Mucosa of descending colon (tissue), 3 donors: ENCODE measurements at regions not wholly inside any gene's neighbourhood (a gene's known extent, or its start where the extent isn't known, plus 50 kb on each side); places are given as distances from the start of the nearest gene placed in this dataset.

ENCODE experiments used
- ATAC-seq: fragments of 200-7000 bp; cut with Tn5 transposase; one replicate; pipeline ENCODE4 v1.9.1; 2020; ENCODE audit warnings: mild to moderate bottlenecking, moderate library complexity
- DNase-seq, 3 donors: peaks; one replicate each; pipeline ENCODE4 v3.0.0-alpha.2; 2020
- H3K36me3 ChIP-seq: fragments of 200-600 bp; one replicate; pipeline ENCODE4 v1.8.0; 2021; ENCODE audit warnings: low read depth, mild to moderate bottlenecking
- H3K4me1 ChIP-seq: fragments of 200-600 bp; one replicate; pipeline ENCODE4 v1.8.0; 2021; ENCODE audit warnings: low read depth, mild to moderate bottlenecking
- H3K4me3 ChIP-seq: fragments of 200-600 bp; one replicate; pipeline ENCODE4 v1.8.0; 2021; ENCODE audit warnings: mild to moderate bottlenecking
- H3K9me3 ChIP-seq: fragments of 200-600 bp; one replicate; pipeline ENCODE4 v1.8.0; 2021; ENCODE audit warnings: mild to moderate bottlenecking
- intact Hi-C, 2 donors: fragments of 100-400 bp; cut with DNase I in 1 of 2; cut with micrococcal nuclease in 1 of 2; formaldehyde crosslinking; loops; one replicate each; pipeline versions ENCODE4 v1.11.0 to v1.11.1; 2022; cut with DNase I, micrococcal nuclease
- TF ChIP-seq, protein P1 (sequence below): fragments of 200-600 bp; IDR thresholded peaks from one replicate; pipeline ENCODE4 v1.8.0; 2022; ENCODE audit warnings: antibody characterized with exemption, mild to moderate bottlenecking
- donor health status: DM: no; HTN: no; CAD: no; lungs with moderate emphysema.
- donor health status: DM: no; HTN: no; CAD: no.
- donor health status: DM: no; HTN: yes; CAD: no.

GRCh38 chr7:149566103-149566502 is 68.5 kb upstream of the ZNF746 start:
- no peak overlapping the region for H3K4me3 ChIP-seq
- TF ChIP-seq, protein P1, sequence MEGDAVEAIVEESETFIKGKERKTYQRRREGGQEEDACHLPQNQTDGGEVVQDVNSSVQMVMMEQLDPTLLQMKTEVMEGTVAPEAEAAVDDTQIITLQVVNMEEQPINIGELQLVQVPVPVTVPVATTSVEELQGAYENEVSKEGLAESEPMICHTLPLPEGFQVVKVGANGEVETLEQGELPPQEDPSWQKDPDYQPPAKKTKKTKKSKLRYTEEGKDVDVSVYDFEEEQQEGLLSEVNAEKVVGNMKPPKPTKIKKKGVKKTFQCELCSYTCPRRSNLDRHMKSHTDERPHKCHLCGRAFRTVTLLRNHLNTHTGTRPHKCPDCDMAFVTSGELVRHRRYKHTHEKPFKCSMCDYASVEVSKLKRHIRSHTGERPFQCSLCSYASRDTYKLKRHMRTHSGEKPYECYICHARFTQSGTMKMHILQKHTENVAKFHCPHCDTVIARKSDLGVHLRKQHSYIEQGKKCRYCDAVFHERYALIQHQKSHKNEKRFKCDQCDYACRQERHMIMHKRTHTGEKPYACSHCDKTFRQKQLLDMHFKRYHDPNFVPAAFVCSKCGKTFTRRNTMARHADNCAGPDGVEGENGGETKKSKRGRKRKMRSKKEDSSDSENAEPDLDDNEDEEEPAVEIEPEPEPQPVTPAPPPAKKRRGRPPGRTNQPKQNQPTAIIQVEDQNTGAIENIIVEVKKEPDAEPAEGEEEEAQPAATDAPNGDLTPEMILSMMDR: no peak
- peaks cover 25% of the 10 kb centered on the region for H3K9me3 ChIP-seq
- H3K4me1 ChIP-seq: no peaks in the 10 kb centered on the region
- H3K36me3 ChIP-seq: no peaks in the 10 kb centered on the region
- ATAC-seq: no peak
- DNase-seq: no peak
- intact Hi-C loops: no loop called here

DNA sequence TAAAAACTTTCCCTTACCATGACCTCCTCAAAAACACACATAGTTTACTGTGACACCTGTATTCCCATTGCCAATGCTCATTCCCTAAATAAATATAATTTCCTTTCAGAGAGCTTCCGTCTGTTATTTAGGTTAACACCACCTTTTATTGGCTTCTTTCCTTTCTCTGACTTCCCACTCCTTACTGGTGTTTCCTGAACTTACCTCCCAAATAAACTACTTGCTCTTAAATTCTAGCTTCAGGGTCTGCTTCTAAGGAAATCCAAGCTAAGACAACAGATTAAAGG is 67.4 kb upstream of the ZNF746 start:
- Histone ChIP-seq H3K4me1 (no peaks in the 10 kb centered on the region), H3K9me3 (peaks cover 15% of the 10 kb centered on the region), H3K4me3 (no peak overlapping the region), H3K36me3 (no peaks in the 10 kb centered on the region)
- intact Hi-C loops: no loop called here
- peak; percentile 81 for ATAC-seq
- TF ChIP-seq, protein P1: no peak
- no peak for DNase-seq

DNA sequence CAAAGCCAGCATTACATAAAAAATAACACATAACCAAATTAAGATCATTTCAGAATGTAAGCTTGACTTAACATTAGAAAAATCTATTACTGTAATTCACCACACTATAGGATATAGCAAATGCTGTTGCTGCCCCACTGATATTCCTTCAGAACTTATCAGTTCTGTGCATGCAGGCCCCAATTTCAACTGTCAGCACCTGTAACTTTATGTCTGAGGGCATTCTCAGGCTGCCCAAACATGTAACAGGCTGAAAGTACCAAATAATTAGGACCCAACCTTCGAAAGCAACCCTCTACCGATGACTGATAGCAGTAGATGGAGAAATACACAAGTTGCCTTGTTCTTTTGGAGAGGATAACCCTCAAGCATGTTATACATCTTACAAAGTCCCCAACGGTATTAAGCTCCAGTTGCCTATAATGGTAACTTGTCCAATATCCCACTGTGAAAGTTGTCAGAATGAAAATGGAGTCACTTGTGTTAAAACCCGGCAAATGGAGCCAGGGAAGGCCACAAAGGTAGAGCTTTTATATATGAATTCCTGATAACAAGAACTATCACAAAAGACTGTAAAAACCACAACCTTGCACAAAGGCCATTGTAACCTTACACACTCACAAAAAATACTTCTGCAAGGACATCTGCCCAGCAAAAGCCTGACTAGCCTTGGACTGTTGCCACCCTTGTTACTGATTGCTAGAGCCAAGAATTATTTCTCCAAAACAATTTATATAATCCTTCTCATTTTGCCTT is 66.9 kb upstream of the ZNF746 start:
- Histone ChIP-seq H3K9me3 (peaks cover 10% of the 10 kb centered on the region), H3K36me3 (no peaks in the 10 kb centered on the region), H3K4me3 (no peak overlapping the region), H3K4me1 (no peaks in the 10 kb centered on the region)
- TF ChIP-seq, protein P1: no peak
- intact Hi-C loops: no loop called here
- DNase-seq: peak in 1 of 3 donors; percentile 43
- no peak for ATAC-seq

- Histone ChIP-seq H3K4me3 (no peak overlapping the region), H3K36me3 (no peaks in the 10 kb centered on the region), H3K4me1 (no peaks in the 10 kb centered on the region), H3K9me3 (no peaks in the 10 kb centered on the region)
- ATAC-seq (no peak), DNase-seq (no peak)
- TF ChIP-seq, protein P1: no peak
- intact Hi-C loops: no loop called here
These were observed 65.0 kb upstream of the ZNF746 start for GRCh38 chr7:149562602-149563001.

GRCh38 chr7:149561072-149561471 is 63.5 kb upstream of the ZNF746 start:
- no peak for DNase-seq
- no peaks in the 10 kb centered on the region for H3K4me1 ChIP-seq
- TF ChIP-seq, protein P1: no peak
- intact Hi-C loops: no loop called here
- no peaks in the 10 kb centered on the region for H3K9me3 ChIP-seq
- H3K4me3 ChIP-seq: no peak overlapping the region
- no peaks in the 10 kb centered on the region for H3K36me3 ChIP-seq
- ATAC-seq: no peak

DNA sequence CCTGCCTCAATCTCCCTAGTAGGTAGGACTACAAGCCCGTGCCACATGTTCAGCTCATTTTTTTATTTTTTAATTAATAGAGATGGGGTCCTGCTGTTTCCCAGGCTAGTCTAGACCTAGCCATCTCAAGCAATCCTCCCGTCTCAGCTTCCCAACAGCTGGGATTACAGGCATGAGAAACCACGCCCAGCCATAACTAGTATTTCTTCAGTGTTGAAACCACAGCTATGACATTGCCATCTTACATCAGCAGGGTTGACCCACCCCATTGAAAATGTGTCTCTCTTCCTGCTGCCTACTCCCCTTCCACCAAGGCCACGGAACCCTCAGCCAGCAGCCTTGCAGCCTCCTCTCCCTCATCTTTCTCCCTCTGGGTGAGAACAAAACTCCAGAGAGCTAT is 62.1 kb upstream of the ZNF746 start:
- TF ChIP-seq, protein P1: no peak
- H3K4me1 ChIP-seq: no peaks in the 10 kb centered on the region
- intact Hi-C loops: no loop called here
- DNase-seq (no peak), ATAC-seq (peak; percentile 28)
- H3K36me3 ChIP-seq: no peaks in the 10 kb centered on the region
- no peaks in the 10 kb centered on the region for H3K9me3 ChIP-seq
- H3K4me3 ChIP-seq: no peak overlapping the region
